HFFc6 (cell line): ENCODE measurements at regions not wholly inside any gene's neighbourhood (a gene's known extent, or its start where the extent isn't known, plus 50 kb on each side); places are given as distances from the start of the nearest gene placed in this dataset.

Experiments
- DNase-seq: peaks from one replicate; pipeline ENCODE4 v3.0.0-alpha.2; 2018
- H3K27ac Mint-ChIP-seq: 2 replicates; pipeline ENCODE4 v1.8.0; 2020; ENCODE audit warnings: mild to moderate bottlenecking, mixed read lengths
- H3K27me3 Mint-ChIP-seq: 2 replicates; pipeline ENCODE4 v1.8.0; 2021; ENCODE audit warnings: mild to moderate bottlenecking, moderate library complexity, mixed read lengths; ENCODE audit not compliant: insufficient read depth
- H3K36me3 Mint-ChIP-seq: 2 replicates; pipeline ENCODE4 v1.8.0; 2021; ENCODE audit warnings: low read depth, mixed read lengths
- H3K4me1 Mint-ChIP-seq: 2 replicates; pipeline ENCODE4 v1.8.0; 2020; ENCODE audit warnings: low read depth, mixed read lengths
- H3K4me3 Mint-ChIP-seq: 2 replicates; pipeline ENCODE4 v1.8.0; 2020; ENCODE audit warnings: mild to moderate bottlenecking, moderate library complexity, mixed read lengths
- H3K9me3 Mint-ChIP-seq: 2 replicates; pipeline ENCODE4 v1.8.0; 2020; ENCODE audit warnings: mild to moderate bottlenecking, mixed read lengths
- TF ChIP-seq, protein P1 (sequence below): fragments of 200-600 bp; sonication (generic); IDR thresholded peaks from 2 replicates; pipeline ENCODE4 v1.5.0; 2021; ENCODE audit warnings: antibody characterized with exemption, mild to moderate bottlenecking

DNA sequence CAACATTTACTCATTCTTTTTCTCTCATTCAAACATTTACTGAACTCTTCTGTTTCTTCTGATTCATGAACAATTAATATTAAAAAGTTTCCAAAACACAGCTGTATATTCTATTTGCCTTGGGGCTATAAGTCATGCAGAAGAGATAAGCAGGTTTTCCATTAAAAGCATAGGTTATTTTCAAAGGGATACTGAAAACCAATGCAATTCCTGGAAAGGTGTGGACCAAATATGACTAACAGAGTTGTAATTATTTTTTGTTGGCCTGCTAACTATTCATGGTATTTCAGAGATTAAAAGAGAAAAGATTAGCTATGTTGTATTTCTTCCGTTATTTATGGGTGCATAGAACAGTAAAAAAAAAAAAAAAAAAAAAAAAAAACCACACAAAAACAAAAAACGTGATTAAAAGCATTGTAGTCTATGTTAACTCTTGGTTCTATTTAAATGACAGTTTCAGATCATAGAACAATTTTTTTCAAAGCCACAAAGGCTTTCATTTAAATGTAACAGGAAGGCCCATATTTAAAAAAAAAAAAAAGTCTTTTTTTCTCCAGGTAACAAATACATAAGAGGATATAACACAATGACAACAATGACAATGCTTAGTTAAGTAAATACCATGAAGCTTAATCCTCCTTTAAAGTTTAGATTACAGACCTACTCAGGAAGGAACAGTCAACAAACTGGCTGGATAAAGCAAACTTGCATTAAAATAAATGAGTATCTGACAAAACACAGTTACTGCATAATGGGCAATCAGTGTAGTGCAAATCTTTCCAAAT, 1042.9 kb downstream of the GATA3 start:
- peaks cover 25% of the 10 kb centered on the region for H3K9me3 Mint-ChIP-seq
- no peak for DNase-seq

DNA sequence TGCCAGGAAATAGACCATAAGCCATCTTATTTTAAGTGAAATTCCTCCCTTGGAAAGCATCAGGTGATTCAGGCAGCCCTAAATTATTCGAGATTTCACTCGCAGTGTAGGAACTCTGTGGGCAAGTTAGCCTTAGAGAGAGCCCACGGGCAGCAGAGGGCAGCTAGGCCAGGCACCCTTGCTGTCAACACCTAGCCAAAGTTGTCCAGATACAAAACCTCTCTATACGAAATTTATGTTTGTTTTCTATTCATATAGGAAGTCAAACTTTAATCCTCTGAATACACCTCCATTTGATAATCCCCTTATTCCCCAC, 1043.5 kb downstream of the GATA3 start:
- Mint-ChIP-seq H3K27me3 (no peaks in the 10 kb centered on the region), H3K4me1 (no peaks in the 10 kb centered on the region), H3K9me3 (peaks cover 25% of the 10 kb centered on the region), H3K36me3 (no peaks in the 10 kb centered on the region), H3K4me3 (no peak overlapping the region), H3K27ac (no peak overlapping the region)
- no peak for DNase-seq
- TF ChIP-seq, protein P1, sequence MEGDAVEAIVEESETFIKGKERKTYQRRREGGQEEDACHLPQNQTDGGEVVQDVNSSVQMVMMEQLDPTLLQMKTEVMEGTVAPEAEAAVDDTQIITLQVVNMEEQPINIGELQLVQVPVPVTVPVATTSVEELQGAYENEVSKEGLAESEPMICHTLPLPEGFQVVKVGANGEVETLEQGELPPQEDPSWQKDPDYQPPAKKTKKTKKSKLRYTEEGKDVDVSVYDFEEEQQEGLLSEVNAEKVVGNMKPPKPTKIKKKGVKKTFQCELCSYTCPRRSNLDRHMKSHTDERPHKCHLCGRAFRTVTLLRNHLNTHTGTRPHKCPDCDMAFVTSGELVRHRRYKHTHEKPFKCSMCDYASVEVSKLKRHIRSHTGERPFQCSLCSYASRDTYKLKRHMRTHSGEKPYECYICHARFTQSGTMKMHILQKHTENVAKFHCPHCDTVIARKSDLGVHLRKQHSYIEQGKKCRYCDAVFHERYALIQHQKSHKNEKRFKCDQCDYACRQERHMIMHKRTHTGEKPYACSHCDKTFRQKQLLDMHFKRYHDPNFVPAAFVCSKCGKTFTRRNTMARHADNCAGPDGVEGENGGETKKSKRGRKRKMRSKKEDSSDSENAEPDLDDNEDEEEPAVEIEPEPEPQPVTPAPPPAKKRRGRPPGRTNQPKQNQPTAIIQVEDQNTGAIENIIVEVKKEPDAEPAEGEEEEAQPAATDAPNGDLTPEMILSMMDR = no peak

More for the DNA sequence above, 1042.9 kb downstream of the GATA3 start:
- no peaks in the 10 kb centered on the region for H3K4me1 Mint-ChIP-seq
- TF ChIP-seq, protein P1 = no peak
- H3K27me3 Mint-ChIP-seq = no peaks in the 10 kb centered on the region
- no peak overlapping the region for H3K4me3 Mint-ChIP-seq
- H3K27ac Mint-ChIP-seq = no peak overlapping the region
- H3K36me3 Mint-ChIP-seq = no peaks in the 10 kb centered on the region

DNA sequence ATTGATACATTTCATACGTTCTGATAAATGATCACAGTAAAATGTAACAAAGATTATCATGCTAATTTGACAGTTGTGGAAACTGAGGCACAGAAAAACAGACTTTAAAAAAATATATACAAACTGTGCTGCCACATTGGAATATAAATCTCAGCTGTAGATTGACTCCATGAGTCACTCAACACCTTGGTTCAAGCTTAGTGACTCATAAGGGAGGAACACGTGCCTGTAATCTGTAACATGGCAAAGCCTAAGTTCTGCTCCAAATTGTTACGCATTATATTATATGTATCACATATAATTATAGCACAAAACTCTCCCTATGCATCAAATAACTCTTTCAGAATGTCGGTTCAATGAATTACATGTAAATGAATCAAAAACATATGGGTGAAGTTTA, 1047.5 kb downstream of the GATA3 start:
- Mint-ChIP-seq H3K4me3 (no peak overlapping the region), H3K9me3 (peaks cover 18% of the 10 kb centered on the region), H3K4me1 (no peaks in the 10 kb centered on the region), H3K27ac (no peak overlapping the region), H3K27me3 (no peaks in the 10 kb centered on the region), H3K36me3 (no peaks in the 10 kb centered on the region)
- TF ChIP-seq, protein P1 = no peak
- DNase-seq = no peak

DNA sequence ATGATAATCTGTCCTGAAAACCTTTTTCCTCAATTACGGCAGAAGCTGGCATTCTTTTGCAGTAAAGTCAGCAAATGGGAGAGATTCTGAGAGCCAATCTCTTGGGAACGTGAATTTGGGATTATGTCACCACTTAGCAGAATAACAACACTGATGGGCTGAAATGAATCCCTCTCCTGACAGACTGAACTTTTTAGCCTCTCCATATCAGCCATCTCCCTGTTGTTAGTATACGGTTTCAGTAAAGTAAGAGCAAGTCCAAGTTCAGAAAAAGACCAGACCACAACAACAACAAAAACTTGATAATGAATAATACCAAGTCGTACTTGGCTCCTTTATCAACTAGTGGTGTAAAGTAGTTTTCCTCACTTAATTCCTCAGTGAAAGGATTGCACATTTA, 1048.8 kb downstream of the GATA3 start:
- peaks cover 14% of the 10 kb centered on the region for H3K9me3 Mint-ChIP-seq
- no peaks in the 10 kb centered on the region for H3K27me3 Mint-ChIP-seq
- TF ChIP-seq, protein P1 = no peak
- H3K4me3 Mint-ChIP-seq = no peak overlapping the region
- no peaks in the 10 kb centered on the region for H3K4me1 Mint-ChIP-seq
- H3K36me3 Mint-ChIP-seq = no peaks in the 10 kb centered on the region
- no peak for DNase-seq
- no peak overlapping the region for H3K27ac Mint-ChIP-seq

DNA sequence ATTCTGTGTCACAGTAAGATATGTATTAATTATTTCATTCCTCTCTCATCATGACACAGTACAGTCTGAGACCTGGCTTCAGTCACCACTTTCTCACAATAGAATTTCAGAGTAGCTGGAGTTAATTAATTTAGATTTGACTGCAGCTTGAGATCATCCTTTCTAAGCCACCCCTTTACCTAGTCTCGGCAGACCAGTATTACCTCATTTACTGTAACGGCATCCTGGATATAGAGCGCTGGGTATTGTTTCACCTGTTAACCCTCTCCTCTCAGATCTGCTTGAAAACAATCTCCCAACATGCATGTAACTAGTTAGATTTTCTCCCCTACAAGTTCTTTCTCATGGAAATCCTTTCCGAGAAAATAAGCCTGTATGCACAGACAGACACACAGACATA, 1057.5 kb downstream of the GATA3 start:
- no peak overlapping the region for H3K4me3 Mint-ChIP-seq
- TF ChIP-seq, protein P1 = no peak
- no peaks in the 10 kb centered on the region; the same call in 1 of the 2 replicates for H3K9me3 Mint-ChIP-seq
- H3K4me1 Mint-ChIP-seq = no peaks in the 10 kb centered on the region
- no peaks in the 10 kb centered on the region for H3K36me3 Mint-ChIP-seq
- no peak overlapping the region for H3K27ac Mint-ChIP-seq
- DNase-seq = no peak
- H3K27me3 Mint-ChIP-seq = no peaks in the 10 kb centered on the region
